Choroid plexus epithelial cell (primary cell): ENCODE measurements at regions not wholly inside any gene's neighbourhood (a gene's known extent, or its start where the extent isn't known, plus 50 kb on each side); places are given as distances from the start of the nearest gene placed in this dataset.
"Not testable (repeated sequence)": the region's sequence is repeated elsewhere in the genome, so short reads cannot be mapped to it uniquely, and the experiment has no call there.

Experiments used
- DNase-seq: peaks from one replicate; pipeline ENCODE4 v3.0.0-alpha.2; 2010; ENCODE audit warnings: low read depth
- H3K4me3 ChIP-seq: 2 replicates; pipeline ENCODE4 v1.5.1; 2011; ENCODE audit warnings: low read depth, mild to moderate bottlenecking, control low read depth, low read length, moderate library complexity
- TF ChIP-seq, protein P1 (sequence below): conservative IDR thresholded peaks from 2 replicates; pipeline ENCODE4 v1.5.1; 2011; ENCODE audit warnings: low read depth, mild to moderate bottlenecking, control low read depth, inconsistent platforms, low read length, moderate library complexity

DNA sequence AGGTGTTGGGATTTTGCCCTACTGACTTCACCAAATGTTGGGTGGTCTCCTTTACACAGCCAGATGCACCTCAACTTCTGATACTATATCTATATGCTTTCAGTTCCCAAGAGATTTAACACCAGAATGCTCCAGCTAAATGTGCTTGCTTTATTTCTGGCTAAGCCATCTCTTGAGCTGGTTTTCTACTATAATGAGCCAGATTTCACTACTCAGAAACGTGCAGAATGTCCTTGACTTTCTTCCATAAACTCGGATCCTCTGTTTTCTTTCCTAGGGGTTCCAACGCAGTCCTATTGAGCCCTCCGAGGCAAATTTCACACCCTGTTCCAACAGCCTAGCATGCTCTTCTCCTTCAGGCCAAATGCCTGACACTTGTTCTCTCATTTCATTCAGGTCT is 200.3 kb downstream of the DPY19L2 start:
- TF ChIP-seq, protein P1, sequence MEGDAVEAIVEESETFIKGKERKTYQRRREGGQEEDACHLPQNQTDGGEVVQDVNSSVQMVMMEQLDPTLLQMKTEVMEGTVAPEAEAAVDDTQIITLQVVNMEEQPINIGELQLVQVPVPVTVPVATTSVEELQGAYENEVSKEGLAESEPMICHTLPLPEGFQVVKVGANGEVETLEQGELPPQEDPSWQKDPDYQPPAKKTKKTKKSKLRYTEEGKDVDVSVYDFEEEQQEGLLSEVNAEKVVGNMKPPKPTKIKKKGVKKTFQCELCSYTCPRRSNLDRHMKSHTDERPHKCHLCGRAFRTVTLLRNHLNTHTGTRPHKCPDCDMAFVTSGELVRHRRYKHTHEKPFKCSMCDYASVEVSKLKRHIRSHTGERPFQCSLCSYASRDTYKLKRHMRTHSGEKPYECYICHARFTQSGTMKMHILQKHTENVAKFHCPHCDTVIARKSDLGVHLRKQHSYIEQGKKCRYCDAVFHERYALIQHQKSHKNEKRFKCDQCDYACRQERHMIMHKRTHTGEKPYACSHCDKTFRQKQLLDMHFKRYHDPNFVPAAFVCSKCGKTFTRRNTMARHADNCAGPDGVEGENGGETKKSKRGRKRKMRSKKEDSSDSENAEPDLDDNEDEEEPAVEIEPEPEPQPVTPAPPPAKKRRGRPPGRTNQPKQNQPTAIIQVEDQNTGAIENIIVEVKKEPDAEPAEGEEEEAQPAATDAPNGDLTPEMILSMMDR = no peak
- DNase-seq = no peak
- no peak overlapping the region for H3K4me3 ChIP-seq

DNA sequence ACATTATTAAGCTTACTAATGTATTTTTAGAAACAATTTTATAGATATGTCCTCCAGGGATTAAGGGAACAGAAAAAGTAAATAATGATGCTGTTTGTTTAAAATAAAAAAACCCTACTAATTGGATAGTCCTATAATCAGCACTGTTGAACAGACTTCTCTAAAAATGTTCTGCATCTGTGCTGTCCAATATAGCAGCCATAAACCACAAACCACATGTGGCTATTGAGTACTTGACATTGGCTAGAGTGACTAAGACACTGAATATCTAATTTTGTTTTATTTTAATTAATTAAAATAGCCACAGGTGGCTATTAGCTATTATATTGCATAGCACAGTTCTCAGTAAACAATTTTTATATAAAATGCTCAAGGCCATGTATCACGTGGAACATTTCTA is 210.4 kb downstream of the DPY19L2 start:
- TF ChIP-seq, protein P1 = no peak
- DNase-seq = no peak
- no peak overlapping the region for H3K4me3 ChIP-seq

DNA sequence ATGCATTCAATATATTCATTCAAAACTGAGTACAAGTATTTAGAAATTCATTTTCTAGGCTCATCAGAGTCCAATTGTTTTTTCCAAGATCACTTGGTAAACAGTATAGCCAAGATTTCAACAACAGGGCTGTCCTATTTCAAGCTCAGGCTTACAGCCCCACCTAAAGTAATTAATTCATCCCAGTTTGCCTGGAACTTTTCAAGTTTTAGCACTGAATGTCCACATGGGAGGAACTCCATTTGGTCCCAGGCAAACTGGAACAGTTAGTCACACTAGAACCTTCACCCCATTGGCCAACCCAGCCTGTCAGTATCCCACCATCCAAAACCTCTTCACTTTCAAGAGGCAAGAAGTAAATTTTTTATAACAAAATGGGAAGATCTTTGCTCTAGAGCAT is 210.9 kb downstream of the DPY19L2 start:
- TF ChIP-seq, protein P1 = no peak
- no peak for DNase-seq
- no peak overlapping the region for H3K4me3 ChIP-seq

DNA sequence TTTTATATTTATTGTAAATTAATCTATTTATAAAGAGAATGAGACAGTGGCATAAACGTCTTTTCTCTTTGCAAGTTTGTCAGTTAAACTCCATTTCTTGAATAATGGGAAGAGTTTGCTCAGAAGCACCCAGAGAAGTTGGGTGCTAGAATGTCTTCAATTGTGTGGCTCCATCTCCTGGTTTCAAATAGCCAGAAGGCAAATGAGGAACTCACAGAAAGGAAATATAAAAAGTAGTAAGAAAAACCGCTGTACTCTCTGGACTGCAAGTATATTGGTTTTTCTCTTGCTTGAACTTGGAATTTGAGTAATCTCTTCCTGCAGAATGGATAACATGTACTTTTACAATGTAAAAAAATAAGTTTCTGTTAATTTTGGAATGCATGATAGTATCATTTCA is 217.5 kb downstream of the DPY19L2 start:
- H3K4me3 ChIP-seq = no peak overlapping the region
- no peak for DNase-seq
- TF ChIP-seq, protein P1 = no peak

DNA sequence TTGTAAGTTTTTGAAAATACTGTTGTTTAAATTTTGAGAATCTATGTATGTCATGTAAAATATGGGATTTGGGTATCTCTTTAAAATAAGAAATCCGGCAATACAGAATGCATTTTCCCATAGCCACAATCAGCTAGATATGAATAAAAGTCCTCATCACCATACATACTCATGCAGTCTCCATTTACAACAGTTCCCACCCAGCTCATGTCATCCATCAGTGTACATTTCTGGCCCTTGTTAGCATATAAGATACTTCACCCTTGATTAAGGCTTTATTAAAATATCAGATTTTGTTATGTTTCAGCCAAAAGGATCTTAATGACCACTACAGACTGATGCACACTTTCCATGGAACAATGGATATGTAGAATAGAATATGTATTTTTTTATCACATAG is 218.0 kb downstream of the DPY19L2 start:
- TF ChIP-seq, protein P1 = no peak
- no peak for DNase-seq
- H3K4me3 ChIP-seq = no peak overlapping the region

DNA sequence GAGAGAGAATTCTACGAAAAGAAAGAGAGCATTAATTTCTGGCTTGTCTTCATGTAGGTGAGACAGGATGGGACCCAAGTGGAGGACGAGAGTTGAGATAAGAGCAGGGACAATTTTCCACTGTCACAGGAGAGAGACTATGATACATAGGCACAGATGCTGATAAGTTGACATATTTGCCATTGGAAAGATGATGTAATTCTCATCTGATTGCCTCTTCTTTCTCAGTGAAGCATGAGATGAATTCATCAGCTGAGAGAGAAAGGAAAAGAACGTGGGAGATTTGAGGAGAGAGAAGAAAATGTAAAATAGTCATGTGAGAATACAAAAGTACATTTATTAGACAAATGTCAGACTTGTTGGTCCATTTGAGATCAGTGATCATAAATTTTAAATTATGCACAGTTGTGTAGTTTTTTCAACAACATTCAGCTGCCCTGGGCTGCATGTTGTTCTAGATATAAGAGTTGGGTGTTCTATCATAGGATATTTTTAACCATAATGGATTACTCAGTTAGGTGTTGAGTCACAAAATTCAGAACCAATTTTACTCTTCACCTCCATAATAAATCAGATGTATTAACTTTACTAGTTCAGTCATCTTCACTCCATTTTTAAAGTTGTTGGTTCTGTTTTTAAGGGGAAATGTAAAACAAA is 222.9 kb downstream of the DPY19L2 start:
- DNase-seq = no peak
- TF ChIP-seq, protein P1 = no peak

DNA sequence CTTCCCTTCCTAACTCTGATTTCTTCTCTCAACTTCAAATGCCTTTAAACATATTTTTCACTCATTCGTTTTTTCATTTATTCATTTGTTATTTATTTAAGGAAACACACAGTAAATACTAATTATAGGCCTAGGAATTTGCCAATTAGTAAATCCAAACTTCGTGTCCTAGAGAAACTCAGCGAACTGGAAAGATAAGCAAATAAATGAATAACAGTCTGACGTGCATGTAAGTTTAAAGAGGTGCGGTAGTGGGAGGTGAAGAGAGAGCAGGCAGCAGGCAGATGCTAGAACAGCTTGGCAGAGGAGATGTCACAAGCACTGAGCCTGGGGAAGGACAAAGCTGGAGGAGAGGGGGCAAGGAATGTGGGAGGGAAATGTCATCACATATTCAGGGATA is 228.2 kb downstream of the DPY19L2 start:
- no peak overlapping the region for H3K4me3 ChIP-seq
- peak; percentile 3 for DNase-seq
- TF ChIP-seq, protein P1 = no peak

More for the DNA sequence above, 222.9 kb downstream of the DPY19L2 start:
- no peak overlapping the region for H3K4me3 ChIP-seq

DNA sequence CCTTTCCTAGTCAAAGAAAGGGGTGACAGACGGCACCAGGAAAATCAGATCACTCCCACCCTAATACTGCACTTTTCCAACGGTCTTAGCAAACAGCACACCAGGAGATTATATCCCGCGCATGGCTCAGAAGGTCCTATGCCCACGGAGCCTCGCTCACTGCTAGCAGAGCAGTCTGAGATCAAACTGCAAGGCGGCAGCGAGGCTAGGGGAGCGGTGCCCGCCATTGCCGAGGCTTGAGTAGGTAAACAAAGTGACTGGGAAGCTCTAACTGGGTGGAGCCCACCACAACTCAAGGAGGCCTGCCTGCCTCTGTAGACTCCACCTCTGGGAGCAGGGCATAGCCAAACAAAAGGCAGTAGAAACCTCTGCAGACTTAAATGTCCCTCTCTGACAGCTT is 233.9 kb downstream of the DPY19L2 start:
- not testable (repeated sequence) for H3K4me3 ChIP-seq, DNase-seq

DNA sequence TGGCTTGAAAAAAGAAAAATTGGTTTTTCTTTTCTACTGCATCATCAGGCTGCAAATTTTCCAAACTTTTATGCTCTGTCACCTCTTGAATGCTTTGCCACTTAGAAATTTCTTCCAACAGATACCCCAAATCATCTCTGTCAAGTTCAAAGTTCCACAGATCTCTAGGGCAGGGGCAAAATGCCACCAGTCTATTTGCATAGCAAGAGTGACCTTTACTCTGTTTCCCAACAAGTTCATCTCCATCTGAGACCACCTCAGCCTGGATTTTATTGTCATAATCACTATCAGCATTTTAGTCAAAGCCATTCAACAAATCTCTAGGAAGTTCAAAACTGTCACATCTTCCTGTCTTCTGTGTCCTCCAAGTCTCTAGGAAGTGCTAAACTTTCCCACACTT is 240.3 kb downstream of the DPY19L2 start:
- DNase-seq, H3K4me3 ChIP-seq: not testable (repeated sequence)

DNA sequence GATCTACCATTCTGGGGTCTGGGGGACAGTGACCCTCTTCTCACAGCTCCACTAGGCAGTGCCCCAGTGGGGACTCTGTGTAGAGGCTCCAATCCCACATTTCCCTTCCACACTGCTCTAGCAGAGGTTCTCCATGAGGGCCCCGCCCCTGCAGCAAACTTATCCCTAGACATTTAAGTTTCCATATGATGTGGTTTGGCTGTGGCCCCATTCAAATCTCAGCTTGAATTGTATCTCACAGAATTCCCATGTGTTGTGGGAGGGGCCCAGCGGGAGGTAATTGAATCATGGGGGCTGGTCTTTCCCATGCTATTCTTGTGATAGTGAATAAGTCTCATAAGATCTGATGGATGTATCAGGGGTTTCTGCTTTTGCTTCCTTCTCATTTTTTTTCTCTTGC is 241.3 kb downstream of the DPY19L2 start:
- H3K4me3 ChIP-seq = not testable (repeated sequence)
- peak; percentile 20 for DNase-seq
